Upper lobe of left lung (tissue), 4 donors: ENCODE measurements at regions not wholly inside any gene's neighbourhood (a gene's known extent, or its start where the extent isn't known, plus 50 kb on each side); places are given as distances from the start of the nearest gene placed in this dataset.

Experiments used
- CTCF ChIP-seq, 6 experiments: fragments of 450-650 bp in 4 of 6; fragments of 200-600 bp in 2 of 6; sonication (generic) in 2 of 6; IDR thresholded peaks; one replicate each; pipeline ENCODE4 v1.5.1; 2016 to 2019; ENCODE audit warnings: antibody characterized with exemption in 6 of 6
- EP300 ChIP-seq, 4 donors: sonication (generic); formaldehyde crosslinking; IDR thresholded peaks; one replicate each; pipeline ENCODE4 v1.5.1; 2017; ENCODE audit warnings: antibody characterized with exemption in 4 of 4, control low read depth in 2 of 4
- POLR2AphosphoS5 ChIP-seq, 2 donors: sonication (generic); formaldehyde crosslinking; IDR thresholded peaks; one replicate each; pipeline ENCODE4 v1.5.1; 2017; ENCODE audit warnings: antibody characterized with exemption in 2 of 2

GRCh38 chr11:41926339-41926738, 466.9 kb upstream of the LRRC4C start:
- TF ChIP-seq POLR2AphosphoS5 (IDR thresholded peaks at IDR 0.05) (no peak), CTCF (IDR thresholded peaks at IDR 0.05) (no peak), EP300 (IDR thresholded peaks at IDR 0.05) (no peak)
